HG02571 (cell line): ENCODE measurements at regions not wholly inside any gene's neighbourhood (a gene's known extent, or its start where the extent isn't known, plus 50 kb on each side); places are given as distances from the start of the nearest gene placed in this dataset.
A peak's percentile ranks its signal among the peaks of the same experiment; 100 is the strongest.
"Not testable (repeated sequence)": the region's sequence is repeated elsewhere in the genome, so short reads cannot be mapped to it uniquely, and the experiment has no call there.

Source experiments
- ATAC-seq: cut with Tn5 transposase; IDR thresholded peaks from one replicate; pipeline ENCODE4 v1.9.1; 2021; ENCODE audit warnings: mild to moderate bottlenecking, moderate library complexity; ENCODE audit not compliant: unreplicated experiment

DNA sequence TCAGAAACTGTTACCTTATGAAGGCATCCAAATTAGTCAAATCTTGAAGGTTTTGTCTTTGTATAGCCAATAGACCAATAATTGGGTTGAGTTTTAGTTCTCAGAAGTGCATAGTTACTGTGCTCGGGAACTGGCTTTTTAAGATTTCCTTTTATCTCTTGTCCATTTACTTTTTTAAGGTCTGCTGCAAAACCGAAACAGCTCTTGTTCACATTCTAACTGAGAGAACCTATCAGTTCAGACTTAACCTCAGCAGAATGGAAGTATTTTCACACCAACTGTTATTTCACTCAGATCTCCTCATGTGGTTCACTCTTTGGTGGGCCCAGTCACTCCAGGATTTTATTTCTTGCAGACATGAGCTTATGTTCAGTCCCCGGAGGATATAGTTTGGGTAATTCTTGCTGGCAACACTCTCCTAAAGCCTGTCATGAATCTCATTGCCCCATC lies 55.5 kb downstream of the TPBG start:
- peak; percentile 76 for ATAC-seq

DNA sequence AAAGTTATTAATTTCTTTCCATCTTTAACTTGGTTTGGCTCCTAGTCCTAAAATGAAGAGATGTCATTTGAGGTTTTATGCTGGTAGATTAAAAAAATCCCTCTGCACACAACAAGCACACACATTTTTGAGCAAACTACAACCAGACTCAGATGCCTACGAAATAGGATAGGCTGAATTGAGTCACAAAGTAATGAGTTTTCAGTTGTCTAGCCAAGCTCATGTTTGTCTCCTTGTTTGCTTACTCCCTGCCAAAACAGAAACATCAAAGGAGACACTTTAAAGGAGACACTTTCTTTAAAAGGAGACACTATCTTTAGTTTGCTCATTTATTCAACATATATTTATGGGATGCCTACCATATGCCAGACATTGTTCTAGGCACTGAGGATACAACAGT lies 56.2 kb downstream of the TPBG start:
- no peak for ATAC-seq

- ATAC-seq, result no peak
These were observed 67.0 kb downstream of the TPBG start for GRCh38 chr6:82430611-82431010.

DNA sequence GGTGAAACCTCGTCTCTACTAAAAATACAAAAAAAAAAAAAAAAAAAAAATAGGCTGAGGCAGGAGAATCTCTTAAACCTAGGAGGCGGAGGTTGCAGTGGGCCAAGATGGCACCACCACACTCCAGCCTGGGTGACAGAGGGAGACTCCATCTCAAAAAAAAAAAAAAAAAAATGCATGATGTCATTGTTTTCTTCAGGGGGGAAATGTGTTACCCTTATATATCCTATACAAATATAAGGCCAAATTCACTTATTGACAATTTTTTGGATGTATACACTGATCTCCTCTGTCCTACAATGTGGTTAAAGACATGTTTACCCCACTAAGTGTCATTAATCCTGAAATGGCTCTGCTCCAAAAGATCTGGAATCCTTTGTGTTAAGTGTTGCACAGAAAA lies 73.1 kb downstream of the TPBG start:
- ATAC-seq, result no peak

DNA sequence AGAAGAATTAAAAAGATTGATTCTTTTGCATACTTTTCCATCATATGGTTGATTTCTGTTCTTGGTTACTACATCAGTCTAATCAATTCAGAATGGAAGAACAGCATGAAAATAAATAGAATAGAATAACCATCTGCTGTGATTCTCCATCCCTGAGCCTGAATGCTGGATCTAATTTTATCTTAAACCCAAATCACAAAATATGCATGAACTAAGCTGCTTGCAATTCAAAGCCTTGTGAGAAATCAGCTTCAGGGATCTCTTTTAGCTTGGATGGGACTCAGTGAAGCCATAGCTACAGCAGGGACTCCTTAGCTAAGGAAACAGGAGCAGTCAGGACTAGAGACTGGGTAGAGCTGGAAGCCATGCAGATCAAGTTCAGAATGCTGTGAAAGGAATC lies 74.1 kb downstream of the TPBG start:
- ATAC-seq, result no peak

DNA sequence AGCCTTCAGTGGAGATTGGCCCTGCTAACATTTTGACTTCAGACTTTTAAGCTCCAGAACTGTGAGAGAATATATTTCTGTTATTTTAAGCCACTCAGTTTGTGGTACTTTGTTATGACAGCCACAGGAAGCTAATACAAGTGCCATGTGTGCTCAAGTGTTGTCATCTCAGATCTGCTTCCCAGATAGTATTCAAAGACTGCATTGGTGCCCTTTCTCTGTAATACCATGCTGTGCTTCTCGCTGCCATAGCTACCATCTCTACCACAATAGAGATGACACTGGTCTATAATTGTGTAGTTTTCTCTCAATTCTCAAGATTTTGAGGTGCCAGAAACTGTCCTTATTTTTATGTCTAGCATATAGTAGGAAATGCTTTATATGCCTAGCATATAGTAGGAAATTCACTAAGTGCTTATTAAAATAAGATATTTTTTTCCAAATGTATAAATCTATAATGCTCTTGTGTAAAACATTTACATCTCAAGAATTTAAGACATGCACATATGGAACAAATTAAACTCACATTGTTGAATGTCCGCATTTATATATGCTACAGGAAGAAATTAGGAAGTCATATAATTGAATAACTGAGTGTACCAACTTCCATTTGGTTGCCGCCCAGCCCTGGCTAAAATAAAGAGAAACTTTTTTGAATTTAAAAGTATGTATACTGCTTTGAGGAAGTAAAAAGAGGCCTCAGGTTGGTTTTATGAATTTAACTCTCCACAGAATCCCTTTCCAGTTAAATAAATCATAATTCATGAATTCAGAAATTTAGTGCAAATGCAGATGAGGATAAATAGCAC lies 77.6 kb downstream of the TPBG start:
- ATAC-seq, result no peak

GRCh38 chr6:82442061-82442719 lies 78.6 kb downstream of the TPBG start:
- no peak for ATAC-seq

- ATAC-seq, result no peak
These were observed 94.5 kb downstream of the TPBG start for GRCh38 chr6:82458147-82458546.

- no peak for ATAC-seq
These were observed 95.1 kb downstream of the TPBG start for GRCh38 chr6:82458705-82459104.

DNA sequence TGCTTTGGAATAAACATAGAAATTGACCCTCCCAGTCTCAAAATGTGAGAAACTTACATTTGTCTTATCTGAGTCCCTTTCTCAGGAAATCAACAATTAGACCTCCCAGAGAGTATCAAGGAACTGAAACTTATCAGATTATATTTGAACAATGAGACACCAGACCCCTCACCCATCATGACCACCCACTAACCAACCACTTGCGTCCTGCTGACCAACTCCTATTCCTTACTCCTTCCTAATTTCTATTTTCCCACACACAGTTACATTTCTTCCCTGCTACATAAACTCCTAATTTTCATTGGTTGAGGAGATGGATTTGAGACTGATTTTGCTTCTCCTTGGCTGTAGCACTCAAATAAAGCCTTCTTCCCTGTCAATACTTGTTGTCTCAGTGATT lies 97.9 kb downstream of the TPBG start:
- ATAC-seq, result no peak

GRCh38 chr6:82467338-82467737 lies 103.7 kb downstream of the TPBG start:
- ATAC-seq, result no peak

DNA sequence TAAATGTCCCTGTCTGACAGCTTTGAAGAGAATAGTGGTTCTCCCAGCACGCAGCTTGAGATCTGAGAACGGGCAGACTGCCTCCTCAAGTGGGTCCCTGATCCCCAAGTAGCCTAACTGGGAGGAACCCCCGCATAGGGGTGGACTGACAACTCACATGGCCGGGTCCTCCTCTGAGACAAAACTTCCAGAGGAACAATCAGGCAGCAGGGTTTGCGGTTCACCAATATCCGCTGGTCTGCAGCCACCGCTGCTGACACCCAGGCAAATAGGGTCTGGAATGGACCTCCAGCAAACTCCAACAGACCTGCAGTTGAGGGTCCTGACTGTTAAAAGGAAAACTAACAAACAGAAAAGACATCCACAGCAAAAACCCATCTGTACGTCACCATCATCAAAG lies 106.5 kb downstream of the TPBG start:
- ATAC-seq, result not testable (repeated sequence)

- ATAC-seq, result not testable (repeated sequence)
These were observed 111.5 kb downstream of the TPBG start for GRCh38 chr6:82475106-82475505.

- ATAC-seq, result no peak
These were observed 120.4 kb downstream of the TPBG start for GRCh38 chr6:82484001-82484400.

- no peak for ATAC-seq
These were observed 121.4 kb downstream of the TPBG start for GRCh38 chr6:82484737-82485626.

DNA sequence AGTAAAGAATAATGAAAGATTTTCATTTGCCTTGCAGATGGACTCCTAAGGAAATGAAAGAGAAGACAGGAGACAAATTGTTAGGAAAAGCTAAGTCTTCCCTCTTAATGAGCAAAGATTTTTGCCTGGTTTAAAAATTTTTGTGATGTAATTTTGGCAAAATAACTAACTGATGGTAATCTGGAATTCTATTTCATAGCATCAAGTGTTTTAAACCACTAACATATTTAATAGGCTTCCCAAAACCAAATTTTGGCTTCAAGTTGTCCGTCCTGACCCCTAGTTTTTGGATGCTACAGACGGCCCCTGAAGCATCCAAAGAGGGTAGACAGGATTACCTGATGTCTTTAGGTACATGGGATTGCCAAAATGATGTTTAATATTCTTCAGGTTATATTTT lies 124.3 kb downstream of the TPBG start:
- no peak for ATAC-seq

- ATAC-seq, result no peak
These were observed 124.8 kb downstream of the TPBG start for GRCh38 chr6:82488403-82488802.

DNA sequence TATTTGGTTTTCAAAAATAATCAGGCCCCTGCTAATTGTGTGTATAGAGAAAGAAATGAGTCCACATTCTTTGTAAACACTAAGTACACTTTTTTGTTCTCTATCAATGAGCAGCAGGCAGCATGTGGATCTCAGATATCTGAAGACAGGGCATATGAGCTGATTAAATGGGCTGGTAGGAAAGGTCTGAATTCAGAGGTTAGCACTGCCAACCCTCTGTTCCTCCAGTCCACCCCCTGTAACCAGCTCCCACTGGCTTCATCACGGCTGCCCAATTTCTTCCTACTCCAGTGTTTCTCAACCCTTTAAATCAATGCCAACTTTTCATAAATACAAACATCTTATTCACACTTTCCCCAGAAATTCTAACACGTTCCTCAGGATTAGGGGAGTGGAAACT lies 128.5 kb downstream of the TPBG start:
- ATAC-seq, result no peak

- ATAC-seq, result no peak
These were observed 129.8 kb downstream of the TPBG start for GRCh38 chr6:82493467-82493866.

- no peak for ATAC-seq
These were observed 130.8 kb downstream of the TPBG start for GRCh38 chr6:82494367-82494766.

DNA sequence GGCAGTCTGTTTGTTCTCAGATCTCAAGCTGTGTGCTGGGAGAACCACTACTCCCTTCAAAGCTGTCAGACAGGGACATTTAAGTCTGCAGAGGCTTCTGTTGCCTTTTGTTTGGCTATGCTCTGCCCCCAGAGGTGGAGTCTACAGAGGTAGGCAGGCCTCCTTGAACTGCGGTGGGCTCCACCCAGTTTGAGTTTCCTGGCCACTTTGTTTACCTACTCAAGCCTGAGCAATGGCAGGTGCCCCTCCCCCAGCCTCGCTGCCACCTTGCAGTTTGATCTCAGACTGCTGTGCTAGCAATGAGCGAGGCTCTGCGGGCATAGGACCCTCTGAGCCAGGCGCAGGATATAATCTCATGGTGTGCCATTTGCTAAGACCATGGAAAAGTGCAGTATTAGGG lies 138.3 kb downstream of the TPBG start:
- ATAC-seq, result not testable (repeated sequence)
